Endothelial cell of hepatic sinusoid (primary cell): ENCODE measurements at regions not wholly inside any gene's neighbourhood (a gene's known extent, or its start where the extent isn't known, plus 50 kb on each side); places are given as distances from the start of the nearest gene placed in this dataset.
"Not testable (repeated sequence)": the region's sequence is repeated elsewhere in the genome, so short reads cannot be mapped to it uniquely, and the experiment has no call there.

ENCODE experiments used
- in situ Hi-C: cut with HindIII; loops from 2 replicates; pipeline ENCODE4 v1.10.0; 2017; ENCODE audit warnings: low sequenced_read_pairs

DNA sequence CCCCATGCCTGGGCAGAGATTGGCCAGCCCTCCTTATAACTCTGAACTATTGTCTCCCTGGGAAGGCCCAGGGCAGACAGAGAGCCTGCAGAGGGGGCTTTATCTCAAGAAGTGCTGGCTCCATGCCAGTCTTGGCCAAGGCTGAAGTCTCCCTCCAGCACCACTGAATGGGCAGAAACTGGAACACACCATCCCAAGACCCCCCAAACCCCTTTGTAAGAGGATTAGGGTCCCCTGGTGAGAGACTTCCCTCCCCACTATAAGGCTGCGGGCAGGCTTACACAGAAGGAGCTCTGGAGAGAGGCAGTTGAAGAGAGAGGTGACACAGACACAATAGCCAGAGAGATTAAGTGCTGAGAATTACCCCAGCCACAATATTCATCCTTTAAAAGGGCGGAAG lies 97.2 kb downstream of the NAV1 start:
- in situ Hi-C loops: no loop called here

- in situ Hi-C loops: no loop called here
Measured at GRCh38 chr1:201636510-201636971, 97.6 kb downstream of the NAV1 start.

DNA sequence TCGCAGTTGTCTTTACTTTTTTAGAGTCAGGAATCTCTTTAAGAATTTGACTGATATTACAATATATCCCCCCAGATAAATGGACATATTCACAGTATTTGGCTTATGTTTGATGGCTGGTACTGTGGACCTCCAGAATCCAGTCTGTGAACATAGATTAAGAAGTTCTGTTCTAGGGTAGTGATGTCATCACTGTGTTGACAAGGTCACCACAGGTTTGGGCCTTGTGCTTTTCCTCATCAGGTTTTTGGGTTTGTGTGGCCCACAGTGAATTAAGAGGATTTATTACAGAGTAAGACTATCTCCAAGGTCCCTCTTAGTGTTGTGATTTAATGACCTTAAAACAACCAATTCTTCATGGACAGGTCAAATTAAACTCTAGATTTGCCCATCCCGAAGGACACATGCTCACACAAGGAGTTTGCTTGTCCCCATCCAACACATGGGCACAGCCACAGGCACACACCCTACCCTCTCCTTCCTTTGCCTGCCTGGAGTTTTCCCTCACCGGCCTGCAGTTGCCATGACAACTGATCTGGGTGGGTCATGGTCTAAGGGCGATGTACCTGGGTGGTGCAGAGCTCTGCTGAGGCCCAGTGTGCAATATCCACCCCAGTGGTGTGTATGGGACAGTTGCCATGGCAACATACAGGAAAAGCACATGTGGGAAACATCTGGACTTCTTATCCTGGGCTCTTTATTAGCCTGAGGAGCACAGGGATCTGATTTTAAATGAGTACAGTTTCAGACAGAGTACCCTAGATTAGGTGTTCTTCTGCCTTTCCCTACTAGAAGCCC lies 98.6 kb downstream of the NAV1 start:
- in situ Hi-C loops: no loop called here

- in situ Hi-C loops: no loop called here
Measured at GRCh38 chr1:201639391-201639790, 100.5 kb downstream of the NAV1 start.

GRCh38 chr1:201639826-201640225 lies 100.9 kb downstream of the NAV1 start:
- in situ Hi-C loops: no loop called here

GRCh38 chr1:201640624-201641023 lies 101.7 kb downstream of the NAV1 start:
- in situ Hi-C loops: no loop called here

GRCh38 chr1:201641524-201642253 lies 102.8 kb downstream of the NAV1 start:
- in situ Hi-C loops: no loop called here

- in situ Hi-C loops: no loop called here
Measured at GRCh38 chr1:201643835-201644104, 104.8 kb downstream of the NAV1 start.

DNA sequence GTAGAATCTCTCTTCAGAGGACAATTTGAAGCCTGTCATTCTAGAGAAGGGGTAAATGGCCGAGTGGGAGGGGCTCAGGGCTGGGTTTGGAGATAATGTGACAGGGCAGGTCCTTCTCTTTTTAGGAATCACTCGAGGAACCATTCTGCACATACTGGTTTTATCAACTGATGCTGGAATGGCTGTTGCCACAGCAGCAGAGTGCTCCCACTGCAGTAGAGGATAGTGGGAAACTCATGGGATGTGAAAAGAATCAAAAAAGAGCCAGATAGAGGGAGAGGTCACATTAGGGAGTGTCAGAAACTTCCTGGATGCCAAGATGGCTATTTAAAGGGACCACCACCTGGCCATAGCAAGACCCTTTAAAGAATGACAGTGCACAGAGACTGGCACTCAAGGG lies 105.3 kb downstream of the NAV1 start:
- in situ Hi-C loops: no loop called here

DNA sequence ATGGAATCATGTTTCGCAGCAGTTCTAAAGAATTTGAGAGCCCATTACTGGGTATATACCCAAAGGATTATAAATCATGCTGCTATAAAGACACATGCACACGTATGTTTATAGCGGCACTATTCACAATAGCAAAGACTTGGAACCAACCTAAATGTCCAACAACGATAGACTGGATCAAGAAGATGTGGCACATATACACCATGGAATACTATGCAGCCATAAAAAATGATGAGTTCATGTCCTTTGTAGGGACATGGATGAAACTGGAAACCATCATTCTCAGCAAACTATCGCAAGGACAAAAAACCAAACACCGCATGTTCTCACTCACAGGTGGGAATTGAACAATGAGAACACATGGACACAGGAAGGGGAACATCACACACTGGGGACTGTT lies 106.1 kb downstream of the NAV1 start:
- in situ Hi-C loops: not testable (repeated sequence)

DNA sequence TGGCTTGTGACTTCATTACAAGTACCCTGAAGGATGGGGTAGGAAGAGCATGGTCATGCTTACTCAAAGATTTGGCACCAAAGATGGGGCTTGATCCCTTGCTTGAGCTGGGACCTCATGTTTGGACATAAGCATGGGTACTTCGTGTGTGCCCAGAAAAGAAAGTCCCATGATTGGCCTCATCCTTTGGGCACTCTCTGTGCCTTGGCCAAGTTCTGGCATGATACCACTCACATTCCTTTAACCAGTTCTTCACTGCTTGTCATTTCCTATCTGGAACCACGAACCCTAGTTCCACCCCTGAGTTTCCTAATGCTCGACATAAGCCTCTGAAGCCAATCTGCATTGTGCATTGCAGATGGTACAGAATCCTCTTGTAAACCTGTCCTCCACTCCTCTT lies 107.0 kb downstream of the NAV1 start:
- in situ Hi-C loops: no loop called here

- in situ Hi-C loops: no loop called here
Measured at GRCh38 chr1:201646411-201647022, 107.6 kb downstream of the NAV1 start.

GRCh38 chr1:201647094-201647493 lies 108.2 kb downstream of the NAV1 start:
- in situ Hi-C loops: no loop called here

DNA sequence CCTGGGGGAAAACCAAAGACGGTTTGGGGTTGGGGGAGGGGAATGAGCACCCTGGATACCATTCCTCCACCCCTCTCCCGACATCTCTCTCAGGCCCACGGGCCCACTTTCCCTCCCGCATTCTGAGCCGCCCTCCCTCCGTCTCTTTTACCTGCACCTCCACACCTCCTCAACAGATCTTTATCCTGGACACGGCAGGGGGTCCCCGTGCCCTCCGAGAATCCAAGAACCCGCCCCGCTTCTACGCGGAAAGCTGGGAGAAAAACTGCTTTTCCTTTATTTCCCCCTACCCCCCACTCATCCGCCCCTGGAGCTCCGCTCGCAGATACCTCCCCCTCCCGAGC lies 108.8 kb downstream of the NAV1 start:
- in situ Hi-C loops: no loop called here

- in situ Hi-C loops: no loop called here
Measured at GRCh38 chr1:201648066-201648906, 109.4 kb downstream of the NAV1 start.

DNA sequence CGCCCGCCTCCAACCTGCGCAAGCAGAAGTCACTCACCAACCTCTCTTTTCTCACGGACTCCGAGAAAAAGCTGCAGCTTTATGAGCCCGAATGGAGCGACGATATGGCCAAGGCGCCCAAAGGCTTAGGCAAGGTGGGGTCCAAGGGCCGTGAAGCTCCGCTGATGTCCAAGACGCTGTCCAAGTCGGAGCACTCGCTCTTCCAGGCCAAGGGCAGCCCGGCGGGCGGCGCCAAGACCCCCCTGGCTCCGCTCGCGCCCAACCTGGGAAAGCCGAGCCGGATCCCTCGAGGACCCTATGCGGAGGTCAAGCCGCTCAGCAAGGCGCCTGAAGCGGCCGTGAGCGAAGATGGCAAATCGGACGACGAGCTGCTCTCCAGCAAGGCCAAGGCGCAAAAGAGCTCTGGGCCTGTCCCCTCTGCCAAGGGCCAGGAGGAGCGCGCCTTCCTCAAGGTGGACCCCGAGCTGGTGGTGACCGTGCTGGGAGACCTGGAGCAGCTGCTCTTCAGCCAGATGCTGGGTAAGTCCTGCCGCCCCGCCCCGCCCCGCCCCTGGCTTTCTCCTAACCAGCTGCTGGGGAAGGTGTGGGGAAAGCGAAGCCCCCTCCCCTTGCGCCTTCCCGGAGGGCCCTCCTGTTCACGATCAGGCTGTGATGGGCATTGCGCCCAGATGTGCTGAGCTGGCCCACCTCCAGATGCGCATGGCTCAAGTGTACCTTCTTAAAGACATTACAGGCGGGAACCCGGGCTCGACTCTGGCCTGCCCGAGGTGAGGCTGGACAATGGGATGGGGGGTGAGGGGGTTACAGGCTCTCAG lies 110.2 kb downstream of the NAV1 start:
- in situ Hi-C loops: no loop called here

DNA sequence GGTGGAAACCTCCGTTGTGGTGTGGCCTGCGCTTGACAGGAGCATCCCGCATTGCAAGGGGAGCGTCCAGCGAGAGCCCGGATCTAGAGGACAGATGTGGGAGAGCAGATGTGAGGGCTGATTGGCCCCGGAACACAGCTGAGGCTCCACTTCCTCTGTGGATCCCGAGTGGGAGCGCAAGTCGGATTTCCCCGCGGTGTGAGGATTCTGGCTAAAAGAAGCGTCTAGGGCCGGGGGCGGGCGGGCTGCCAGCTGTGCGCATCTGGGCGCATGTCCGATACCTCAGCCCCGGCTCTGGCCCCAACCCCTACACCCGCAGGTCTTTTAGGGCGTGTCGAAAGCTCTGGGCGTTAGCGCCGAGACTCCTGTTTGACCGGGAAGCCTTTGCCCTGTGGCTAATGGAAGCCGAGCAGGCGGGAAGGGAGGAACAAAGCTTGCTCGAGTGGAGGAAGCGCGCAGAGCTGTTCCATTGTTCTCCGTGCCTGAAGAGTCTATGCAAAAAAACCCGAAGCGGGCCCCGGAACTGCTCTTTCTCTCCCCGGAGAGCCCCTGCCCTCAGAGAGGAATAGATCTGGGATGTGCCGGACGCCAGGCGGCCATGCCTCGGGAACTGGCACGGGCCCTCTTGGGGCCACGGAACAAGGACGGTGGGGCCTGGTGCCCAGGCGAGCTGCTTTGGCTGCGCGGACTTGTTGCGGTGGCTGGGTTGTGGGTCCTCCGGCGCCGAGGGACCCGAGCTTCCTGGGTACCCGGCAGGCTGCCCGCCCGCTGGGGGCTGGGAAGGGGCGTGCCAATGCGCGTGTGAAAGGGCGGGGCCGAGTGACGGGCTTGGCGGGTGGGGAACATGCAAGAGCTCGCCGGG lies 111.1 kb downstream of the NAV1 start:
- in situ Hi-C loops: loop anchor here (5.0 kb wide), 1 partner anchor 88 kb away; no protein-coding TSS in a partner anchor

DNA sequence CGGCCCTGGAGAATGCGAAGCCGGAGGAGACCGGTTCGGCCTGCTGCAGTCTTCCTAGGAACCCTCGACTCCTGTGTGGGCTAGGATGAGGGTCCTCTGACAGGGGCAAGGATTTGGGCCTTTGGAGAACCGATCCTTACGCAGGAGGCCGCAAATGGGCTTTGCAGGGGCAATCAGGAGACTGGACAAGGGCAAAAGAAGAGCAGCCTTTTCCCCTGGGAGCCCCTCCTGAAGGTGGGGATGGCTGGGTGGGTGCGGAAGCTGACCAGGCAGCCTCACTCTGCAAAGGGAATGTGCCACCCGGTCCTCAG lies 111.7 kb downstream of the NAV1 start:
- in situ Hi-C loops: loop anchor here (5.0 kb wide), 1 partner anchor 88 kb away; no protein-coding TSS in a partner anchor

DNA sequence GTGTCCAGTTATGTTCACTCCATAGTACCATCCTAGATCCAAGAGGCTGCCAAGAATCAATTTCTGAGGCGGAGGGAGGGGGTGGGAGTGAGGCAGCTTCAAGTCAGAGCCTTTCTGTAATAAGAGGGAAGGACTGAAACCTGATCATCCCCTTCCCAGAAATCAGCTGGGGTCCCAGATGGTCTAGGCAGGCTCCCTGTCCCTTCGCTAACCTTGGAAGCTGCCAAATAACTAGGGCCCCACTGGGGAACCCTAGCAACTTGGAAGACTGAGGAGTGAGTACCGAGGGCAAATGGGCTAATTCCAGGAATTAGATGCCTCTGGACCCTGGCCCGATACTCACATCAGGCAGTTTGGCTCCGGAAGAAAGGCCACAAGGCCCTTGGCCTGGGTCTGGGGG lies 113.3 kb downstream of the NAV1 start:
- in situ Hi-C loops: loop anchor here (5.0 kb wide), 1 partner anchor 90 kb away; no protein-coding TSS in a partner anchor
